HG02943 (cell line): ENCODE measurements at regions not wholly inside any gene's neighbourhood (a gene's known extent, or its start where the extent isn't known, plus 50 kb on each side); places are given as distances from the start of the nearest gene placed in this dataset.

Source experiments
- ATAC-seq: cut with Tn5 transposase; IDR thresholded peaks from one replicate; pipeline ENCODE4 v1.9.1; 2021; ENCODE audit warnings: mild to moderate bottlenecking, low read depth, moderate library complexity; ENCODE audit not compliant: unreplicated experiment

- no peak for ATAC-seq
Measured at GRCh38 chr3:36248374-36248773, 131.9 kb upstream of the STAC start.

GRCh38 chr3:36250191-36250590 lies 130.1 kb upstream of the STAC start:
- no peak for ATAC-seq

- ATAC-seq, result no peak
Measured at GRCh38 chr3:36257158-36257852, 123.0 kb upstream of the STAC start.

- ATAC-seq, result no peak
Measured at GRCh38 chr3:36258421-36258820, 121.9 kb upstream of the STAC start.

GRCh38 chr3:36259580-36259979 lies 120.7 kb upstream of the STAC start:
- ATAC-seq, result no peak

GRCh38 chr3:36269274-36269673 lies 111.0 kb upstream of the STAC start:
- no peak for ATAC-seq

- ATAC-seq, result no peak
Measured at GRCh38 chr3:36282766-36283165, 97.5 kb upstream of the STAC start.

GRCh38 chr3:36295296-36295695 lies 85.0 kb upstream of the STAC start:
- no peak for ATAC-seq

GRCh38 chr3:36297195-36297594 lies 83.1 kb upstream of the STAC start:
- no peak for ATAC-seq

- no peak for ATAC-seq
Measured at GRCh38 chr3:36298188-36298587, 82.1 kb upstream of the STAC start.

- ATAC-seq, result no peak
Measured at GRCh38 chr3:36302158-36302509, 78.2 kb upstream of the STAC start.

- ATAC-seq, result no peak
Measured at GRCh38 chr3:36302626-36303025, 77.7 kb upstream of the STAC start.

GRCh38 chr3:36303286-36303685 lies 77.0 kb upstream of the STAC start:
- no peak for ATAC-seq

- ATAC-seq, result no peak
Measured at GRCh38 chr3:36305929-36306520, 74.3 kb upstream of the STAC start.

GRCh38 chr3:36309092-36309491 lies 71.2 kb upstream of the STAC start:
- no peak for ATAC-seq

- no peak for ATAC-seq
Measured at GRCh38 chr3:36312351-36312750, 68.0 kb upstream of the STAC start.

- ATAC-seq, result peak; percentile 71
Measured at GRCh38 chr3:36317915-36318314, 62.4 kb upstream of the STAC start.

- no peak for ATAC-seq
Measured at GRCh38 chr3:36318621-36319200, 61.6 kb upstream of the STAC start.

- no peak for ATAC-seq
Measured at GRCh38 chr3:36319680-36320079, 60.6 kb upstream of the STAC start.
